ENCODE measurements at regions not wholly inside any gene's neighbourhood (a gene's known extent, or its start where the extent isn't known, plus 50 kb on each side); places are given as distances from the start of the nearest gene placed in this dataset.

GRCh38 chr20:24797745-24798655, 151.1 kb upstream of the CST7 start:
- Histone ChIP-seq H3K27ac (ENCODE audit: low read depth, low read length) (no peak overlapping the region), H3K4me3 (ENCODE audit: low read depth, low read length) (no peak overlapping the region), H3K36me3 (ENCODE audit: control insufficient read depth, insufficient read depth, low read length) (no peaks in the 10 kb centered on the region), H3K27me3 (ENCODE audit: control insufficient read depth, insufficient read depth, low read length) (no peaks in the 10 kb centered on the region; the same call in 1 of the 2 replicates), H3K9me3 (ENCODE audit: control insufficient read depth, insufficient read depth, low read depth, low read length) (no peaks in the 10 kb centered on the region), H3K9ac (ENCODE audit: low read length) (no peak overlapping the region), H3K4me1 (ENCODE audit: control insufficient read depth, insufficient read depth, low read length) (no peaks in the 10 kb centered on the region)

GRCh38 chr20:24798930-24799705, 150.0 kb upstream of the CST7 start:
- no peak overlapping the region for H3K27ac ChIP-seq (ENCODE audit: low read depth, low read length)
- no peaks in the 10 kb centered on the region for H3K9me3 ChIP-seq (ENCODE audit: control insufficient read depth, insufficient read depth, low read depth, low read length)
- H3K36me3 ChIP-seq (ENCODE audit: control insufficient read depth, insufficient read depth, low read length), result no peaks in the 10 kb centered on the region

GRCh38 chr20:24799971-24800580, 149.0 kb upstream of the CST7 start:
- no peak overlapping the region for H3K9ac ChIP-seq (ENCODE audit: low read length)
- H3K27ac ChIP-seq (ENCODE audit: low read depth, low read length), result no peak overlapping the region
- no peaks in the 10 kb centered on the region for H3K4me1 ChIP-seq (ENCODE audit: control insufficient read depth, insufficient read depth, low read length)
- no peak overlapping the region for H3K4me3 ChIP-seq (ENCODE audit: low read depth, low read length)
- no peaks in the 10 kb centered on the region for H3K27me3 ChIP-seq (ENCODE audit: control insufficient read depth, insufficient read depth, low read length)
- H3K9me3 ChIP-seq (ENCODE audit: control insufficient read depth, insufficient read depth, low read depth, low read length), result no peaks in the 10 kb centered on the region
- H3K36me3 ChIP-seq (ENCODE audit: control insufficient read depth, insufficient read depth, low read length), result no peaks in the 10 kb centered on the region

More at GRCh38 chr20:24798930-24799705, 150.0 kb upstream of the CST7 start:
- no peaks in the 10 kb centered on the region for H3K27me3 ChIP-seq (ENCODE audit: control insufficient read depth, insufficient read depth, low read length)
- H3K4me1 ChIP-seq (ENCODE audit: control insufficient read depth, insufficient read depth, low read length), result no peaks in the 10 kb centered on the region
- no peak overlapping the region for H3K4me3 ChIP-seq (ENCODE audit: low read depth, low read length)
- H3K9ac ChIP-seq (ENCODE audit: low read length), result no peak overlapping the region

GRCh38 chr20:24802286-24802820, 146.7 kb upstream of the CST7 start:
- H3K27ac ChIP-seq (ENCODE audit: low read depth, low read length), result no peak overlapping the region
- H3K9me3 ChIP-seq (ENCODE audit: control insufficient read depth, insufficient read depth, low read depth, low read length), result no peaks in the 10 kb centered on the region
- H3K27me3 ChIP-seq (ENCODE audit: control insufficient read depth, insufficient read depth, low read length), result no peaks in the 10 kb centered on the region
- H3K4me3 ChIP-seq (ENCODE audit: low read depth, low read length), result no peak overlapping the region
- no peaks in the 10 kb centered on the region for H3K36me3 ChIP-seq (ENCODE audit: control insufficient read depth, insufficient read depth, low read length)
- no peaks in the 10 kb centered on the region for H3K4me1 ChIP-seq (ENCODE audit: control insufficient read depth, insufficient read depth, low read length)
- no peak overlapping the region for H3K9ac ChIP-seq (ENCODE audit: low read length)

GRCh38 chr20:24804481-24805206, 144.4 kb upstream of the CST7 start:
- H3K4me1 ChIP-seq (ENCODE audit: control insufficient read depth, insufficient read depth, low read length), result no peaks in the 10 kb centered on the region
- H3K9ac ChIP-seq (ENCODE audit: low read length), result no peak overlapping the region
- no peaks in the 10 kb centered on the region for H3K9me3 ChIP-seq (ENCODE audit: control insufficient read depth, insufficient read depth, low read depth, low read length)
- H3K27me3 ChIP-seq (ENCODE audit: control insufficient read depth, insufficient read depth, low read length), result no peaks in the 10 kb centered on the region
- H3K36me3 ChIP-seq (ENCODE audit: control insufficient read depth, insufficient read depth, low read length), result no peaks in the 10 kb centered on the region
- no peak overlapping the region for H3K27ac ChIP-seq (ENCODE audit: low read depth, low read length)
- no peak overlapping the region for H3K4me3 ChIP-seq (ENCODE audit: low read depth, low read length)

- no peak overlapping the region for H3K4me3 ChIP-seq (ENCODE audit: low read depth, low read length)
- no peak overlapping the region for H3K9ac ChIP-seq (ENCODE audit: low read length)
- no peak overlapping the region for H3K27ac ChIP-seq (ENCODE audit: low read depth, low read length)
- H3K4me1 ChIP-seq (ENCODE audit: control insufficient read depth, insufficient read depth, low read length), result no peaks in the 10 kb centered on the region
- H3K36me3 ChIP-seq (ENCODE audit: control insufficient read depth, insufficient read depth, low read length), result no peaks in the 10 kb centered on the region
- no peaks in the 10 kb centered on the region for H3K27me3 ChIP-seq (ENCODE audit: control insufficient read depth, insufficient read depth, low read length)
- H3K9me3 ChIP-seq (ENCODE audit: control insufficient read depth, insufficient read depth, low read depth, low read length), result no peaks in the 10 kb centered on the region
These were observed 143.4 kb upstream of the CST7 start for GRCh38 chr20:24805456-24806238.

GRCh38 chr20:24806705-24807676, 142.1 kb upstream of the CST7 start:
- Histone ChIP-seq H3K4me3 (ENCODE audit: low read depth, low read length) (no peak overlapping the region), H3K27me3 (ENCODE audit: control insufficient read depth, insufficient read depth, low read length) (no peaks in the 10 kb centered on the region), H3K27ac (ENCODE audit: low read depth, low read length) (no peak overlapping the region), H3K36me3 (ENCODE audit: control insufficient read depth, insufficient read depth, low read length) (no peaks in the 10 kb centered on the region), H3K9ac (ENCODE audit: low read length) (no peak overlapping the region), H3K4me1 (ENCODE audit: control insufficient read depth, insufficient read depth, low read length) (no peaks in the 10 kb centered on the region), H3K9me3 (ENCODE audit: control insufficient read depth, insufficient read depth, low read depth, low read length) (no peaks in the 10 kb centered on the region)

GRCh38 chr20:24808616-24809015, 140.5 kb upstream of the CST7 start:
- Histone ChIP-seq H3K9me3 (ENCODE audit: control insufficient read depth, insufficient read depth, low read depth, low read length) (no peaks in the 10 kb centered on the region), H3K27me3 (ENCODE audit: control insufficient read depth, insufficient read depth, low read length) (no peaks in the 10 kb centered on the region), H3K4me1 (ENCODE audit: control insufficient read depth, insufficient read depth, low read length) (no peaks in the 10 kb centered on the region), H3K4me3 (ENCODE audit: low read depth, low read length) (no peak overlapping the region), H3K36me3 (ENCODE audit: control insufficient read depth, insufficient read depth, low read length) (no peaks in the 10 kb centered on the region), H3K27ac (ENCODE audit: low read depth, low read length) (no peak overlapping the region), H3K9ac (ENCODE audit: low read length) (no peak overlapping the region)

- H3K9me3 ChIP-seq (ENCODE audit: control insufficient read depth, insufficient read depth, low read depth, low read length), result no peaks in the 10 kb centered on the region
- no peak overlapping the region for H3K27ac ChIP-seq (ENCODE audit: low read depth, low read length)
- no peak overlapping the region for H3K4me3 ChIP-seq (ENCODE audit: low read depth, low read length)
- no peaks in the 10 kb centered on the region for H3K4me1 ChIP-seq (ENCODE audit: control insufficient read depth, insufficient read depth, low read length)
- H3K27me3 ChIP-seq (ENCODE audit: control insufficient read depth, insufficient read depth, low read length), result no peaks in the 10 kb centered on the region
- no peaks in the 10 kb centered on the region for H3K36me3 ChIP-seq (ENCODE audit: control insufficient read depth, insufficient read depth, low read length)
- no peak overlapping the region for H3K9ac ChIP-seq (ENCODE audit: low read length)
These were observed 139.5 kb upstream of the CST7 start for GRCh38 chr20:24809606-24810005.

Measured in HUES6 (cell line).